Tibial artery (tissue), 4 donors: ENCODE measurements at regions not wholly inside any gene's neighbourhood (a gene's known extent, or its start where the extent isn't known, plus 50 kb on each side); places are given as distances from the start of the nearest gene placed in this dataset.

ENCODE experiments used
- DNase-seq, 2 donors: peaks; one replicate each; pipeline ENCODE4 v3.0.0-alpha.2; 2019
- H3K27ac ChIP-seq, 2 donors: fragments of 200-600 bp; sonication (generic) in 1 of 2; 1 replicate in 1 of 2; 2 replicates in 1 of 2; pipeline ENCODE4 v1.5.1; 2018 to 2019; ENCODE audit warnings: mild to moderate bottlenecking in 1 of 2
- H3K27me3 ChIP-seq, 2 donors: fragments of 200-600 bp; sonication (generic) in 1 of 2; one replicate each; pipeline versions ENCODE4 v1.5.1 to v1.6.0; 2016 to 2019
- H3K36me3 ChIP-seq, 3 donors: fragments of 200-600 bp; sonication (generic) in 2 of 3; one replicate each; pipeline ENCODE4 v1.5.1; 2016 to 2019; ENCODE audit warnings: mild to moderate bottlenecking in 2 of 3
- H3K4me1 ChIP-seq, 4 donors: fragments of 200-600 bp; sonication (generic) in 2 of 4; 1 replicate in 3 of 4; 2 replicates in 1 of 4; pipeline ENCODE4 v1.5.1; 2016 to 2019
- H3K4me3 ChIP-seq, 2 donors: fragments of 200-600 bp; sonication (generic) in 1 of 2; 1 replicate in 1 of 2; 2 replicates in 1 of 2; pipeline ENCODE4 v1.5.1; 2018 to 2019; ENCODE audit warnings: mild to moderate bottlenecking in 2 of 2
- H3K9me3 ChIP-seq, 3 donors: fragments of 200-600 bp; sonication (generic) in 1 of 3; one replicate each; pipeline ENCODE4 v1.5.1; 2016 to 2019
- CTCF ChIP-seq, 2 experiments: fragments of 200-600 bp in 1 of 2; fragments of 450-650 bp in 1 of 2; IDR thresholded peaks; one replicate each; pipeline ENCODE4 v1.5.1; 2017 to 2019; ENCODE audit warnings: antibody characterized with exemption in 2 of 2, mild to moderate bottlenecking in 1 of 2, moderate library complexity in 1 of 2
- intact Hi-C: fragments of 100-400 bp; cut with DNase I; formaldehyde crosslinking; loops from one replicate; pipeline ENCODE4 v1.15.0; 2023; ENCODE audit warnings: low total_unique reads

DNA sequence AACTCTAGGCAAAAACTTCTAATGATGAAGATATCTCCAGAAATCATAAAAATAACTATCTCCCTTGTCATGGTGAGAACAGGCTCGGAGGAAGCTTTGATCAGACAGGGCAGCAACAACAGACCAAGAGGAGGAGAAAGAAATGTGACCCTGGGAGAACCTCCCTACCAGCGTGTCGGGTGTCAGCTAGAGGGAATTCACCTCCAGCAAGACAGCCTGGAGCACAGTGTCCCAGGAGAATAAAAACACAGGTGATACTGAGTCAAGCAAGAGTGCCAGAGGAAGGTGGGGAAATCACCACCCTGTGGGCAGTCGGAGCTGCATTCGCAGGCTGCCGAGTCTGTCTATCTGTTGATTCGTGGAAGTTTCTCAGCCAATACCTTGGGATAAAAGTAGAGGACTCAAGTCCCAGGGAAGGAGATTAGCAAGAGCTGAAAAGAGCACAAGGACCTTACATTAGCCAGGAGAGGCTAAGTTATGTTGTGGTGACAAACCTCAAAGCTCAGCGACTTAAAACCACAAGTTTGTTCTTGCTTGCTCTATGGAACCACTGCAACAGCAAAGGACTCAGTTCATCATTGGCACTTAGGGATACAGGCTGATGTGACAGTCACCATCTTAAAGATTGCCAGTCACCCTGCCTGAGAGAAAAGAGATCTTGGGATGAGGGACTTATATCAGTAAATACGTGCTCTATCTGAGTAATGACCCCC, 598.3 kb downstream of the CCDC171 start:
- Histone ChIP-seq H3K27me3 (no peaks in the 10 kb centered on the region), H3K4me3 (no peak overlapping the region), H3K36me3 (no peaks in the 10 kb centered on the region), H3K27ac (no peak overlapping the region), H3K4me1 (peaks cover 0 to 7% (median 3%) of the 10 kb centered on the region in 4 donors), H3K9me3 (no peaks in the 10 kb centered on the region)
- TF ChIP-seq CTCF (IDR thresholded peaks at IDR 0.05) = no peak
- DNase-seq = no peak
- intact Hi-C loops = no loop called here

DNA sequence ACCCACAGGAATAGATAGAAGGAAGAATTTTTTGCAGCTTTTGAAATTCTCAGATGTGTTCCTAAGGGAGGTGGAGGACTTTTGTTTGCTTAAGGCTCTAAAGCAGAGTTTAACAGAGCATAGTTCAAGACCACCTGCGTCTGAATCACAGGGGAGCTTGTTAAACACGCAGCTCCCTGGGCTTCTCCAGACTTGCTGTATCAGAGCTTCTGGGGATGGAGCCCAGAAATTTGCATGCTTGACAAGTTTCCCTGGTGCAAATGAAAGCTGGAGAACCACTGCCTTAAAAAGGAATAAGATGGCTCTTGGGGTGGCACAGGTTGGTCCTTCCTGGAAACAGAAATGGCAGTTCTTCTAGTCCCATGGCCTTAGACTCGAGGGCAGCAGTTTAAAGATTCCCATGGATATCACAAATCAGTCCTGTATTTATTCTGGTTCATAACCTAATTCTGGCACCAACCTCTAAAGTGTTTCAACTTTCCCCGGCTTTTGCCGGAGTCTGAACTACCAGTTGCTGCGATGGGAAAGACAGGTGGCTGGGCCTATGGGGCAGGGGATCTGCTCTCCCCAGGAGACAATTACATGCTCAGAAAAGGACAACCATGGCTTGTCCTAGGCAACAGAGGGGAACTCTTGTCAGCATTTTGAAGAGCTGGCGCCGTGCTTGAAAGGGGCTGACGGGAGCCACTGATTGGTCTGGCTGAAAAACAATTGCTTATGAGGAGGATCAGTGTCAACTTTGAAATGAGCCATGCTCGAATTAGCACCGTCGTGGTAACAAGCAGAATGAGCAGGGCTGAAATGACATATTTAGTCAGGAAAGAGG, 599.6 kb downstream of the CCDC171 start:
- H3K4me3 ChIP-seq = no peak overlapping the region
- intact Hi-C loops = no loop called here
- no peaks in the 10 kb centered on the region for H3K9me3 ChIP-seq
- TF ChIP-seq CTCF (IDR thresholded peaks at IDR 0.05) = no peak
- H3K27ac ChIP-seq = no peak overlapping the region
- no peak for DNase-seq
- no peaks in the 10 kb centered on the region for H3K36me3 ChIP-seq
- peaks cover 0 to 7% (median 3%) of the 10 kb centered on the region in 4 donors for H3K4me1 ChIP-seq
- no peaks in the 10 kb centered on the region for H3K27me3 ChIP-seq

DNA sequence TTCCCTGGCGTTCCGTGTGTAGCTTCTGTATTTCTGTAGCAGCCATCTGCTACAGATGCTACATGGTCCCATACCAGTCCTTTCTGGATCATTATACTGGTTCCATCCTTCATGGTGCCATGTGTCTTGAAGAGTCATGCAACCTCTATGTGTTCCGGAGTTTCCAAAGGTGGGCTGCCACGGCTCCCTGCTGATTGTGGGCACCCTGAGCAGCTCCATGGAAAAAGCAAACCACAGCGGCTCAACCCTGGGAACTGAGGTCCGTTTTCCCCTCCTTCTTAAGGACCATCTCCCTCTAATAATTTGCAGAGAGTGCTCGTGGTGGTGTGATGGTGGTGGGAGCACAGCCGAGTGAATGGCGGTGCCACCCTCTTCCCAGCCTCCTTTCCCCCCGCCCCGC, 600.4 kb downstream of the CCDC171 start:
- no peak for TF ChIP-seq CTCF (IDR thresholded peaks at IDR 0.05)
- Histone ChIP-seq H3K4me3 (no peak overlapping the region), H3K27ac (no peak overlapping the region), H3K4me1 (peaks cover 0 to 7% (median 3%) of the 10 kb centered on the region in 4 donors), H3K9me3 (no peaks in the 10 kb centered on the region), H3K36me3 (no peaks in the 10 kb centered on the region), H3K27me3 (no peaks in the 10 kb centered on the region)
- no peak for DNase-seq
- intact Hi-C loops = no loop called here

GRCh38 chr9:16153741-16154140, 600.9 kb downstream of the CCDC171 start:
- intact Hi-C loops = no loop called here

GRCh38 chr9:16154521-16155078, 601.8 kb downstream of the CCDC171 start:
- Histone ChIP-seq H3K9me3 (no peaks in the 10 kb centered on the region), H3K4me1 (peaks cover 0 to 7% (median 3%) of the 10 kb centered on the region in 4 donors), H3K27me3 (no peaks in the 10 kb centered on the region), H3K36me3 (no peaks in the 10 kb centered on the region), H3K4me3 (peak overlapping the region; percentile 15 to 24), H3K27ac (no peak overlapping the region)
- intact Hi-C loops = no loop called here
- DNase-seq = peak in 1 of 2 donors; percentile 36
- peak in 1 of 2 experiments; percentile 11 for TF ChIP-seq CTCF (IDR thresholded peaks at IDR 0.05)

More at GRCh38 chr9:16153741-16154140, 600.9 kb downstream of the CCDC171 start:
- Histone ChIP-seq H3K27ac (no peak overlapping the region), H3K9me3 (no peaks in the 10 kb centered on the region), H3K4me1 (peaks cover 0 to 7% (median 3%) of the 10 kb centered on the region in 4 donors), H3K36me3 (no peaks in the 10 kb centered on the region), H3K4me3 (no peak overlapping the region), H3K27me3 (no peaks in the 10 kb centered on the region)
- no peak for DNase-seq
- no peak for TF ChIP-seq CTCF (IDR thresholded peaks at IDR 0.05)
